Body of pancreas (tissue), 4 donors: ENCODE measurements at regions not wholly inside any gene's neighbourhood (a gene's known extent, or its start where the extent isn't known, plus 50 kb on each side); places are given as distances from the start of the nearest gene placed in this dataset.
"Not testable (repeated sequence)": the region's sequence is repeated elsewhere in the genome, so short reads cannot be mapped to it uniquely, and the experiment has no call there.

Source experiments
- CTCF ChIP-seq, 7 experiments: fragments of 450-650 bp in 4 of 7; fragments of 200-600 bp in 3 of 7; sonication (generic) in 3 of 7; IDR thresholded peaks; one replicate each; pipeline ENCODE4 v1.5.1; 2016 to 2019; ENCODE audit warnings: antibody characterized with exemption in 7 of 7
- POLR2A ChIP-seq, 3 donors: fragments of 450-650 bp; IDR thresholded peaks; one replicate each; pipeline ENCODE4 v1.6.1; 2016; ENCODE audit warnings: antibody characterized with exemption in 3 of 3, mild to moderate bottlenecking in 2 of 3

GRCh38 chr14:27363036-27363435, 765.2 kb upstream of the NOVA1 start:
- TF ChIP-seq CTCF, POLR2A (IDR thresholded peaks at IDR 0.05): not testable (repeated sequence)
